GM19324 (cell line): ENCODE measurements at regions not wholly inside any gene's neighbourhood (a gene's known extent, or its start where the extent isn't known, plus 50 kb on each side); places are given as distances from the start of the nearest gene placed in this dataset.

Experiments
- ATAC-seq: cut with Tn5 transposase; IDR thresholded peaks from one replicate; pipeline ENCODE4 v1.9.1; 2021; ENCODE audit warnings: mild to moderate bottlenecking, moderate library complexity; ENCODE audit not compliant: unreplicated experiment, low FRiP score

DNA sequence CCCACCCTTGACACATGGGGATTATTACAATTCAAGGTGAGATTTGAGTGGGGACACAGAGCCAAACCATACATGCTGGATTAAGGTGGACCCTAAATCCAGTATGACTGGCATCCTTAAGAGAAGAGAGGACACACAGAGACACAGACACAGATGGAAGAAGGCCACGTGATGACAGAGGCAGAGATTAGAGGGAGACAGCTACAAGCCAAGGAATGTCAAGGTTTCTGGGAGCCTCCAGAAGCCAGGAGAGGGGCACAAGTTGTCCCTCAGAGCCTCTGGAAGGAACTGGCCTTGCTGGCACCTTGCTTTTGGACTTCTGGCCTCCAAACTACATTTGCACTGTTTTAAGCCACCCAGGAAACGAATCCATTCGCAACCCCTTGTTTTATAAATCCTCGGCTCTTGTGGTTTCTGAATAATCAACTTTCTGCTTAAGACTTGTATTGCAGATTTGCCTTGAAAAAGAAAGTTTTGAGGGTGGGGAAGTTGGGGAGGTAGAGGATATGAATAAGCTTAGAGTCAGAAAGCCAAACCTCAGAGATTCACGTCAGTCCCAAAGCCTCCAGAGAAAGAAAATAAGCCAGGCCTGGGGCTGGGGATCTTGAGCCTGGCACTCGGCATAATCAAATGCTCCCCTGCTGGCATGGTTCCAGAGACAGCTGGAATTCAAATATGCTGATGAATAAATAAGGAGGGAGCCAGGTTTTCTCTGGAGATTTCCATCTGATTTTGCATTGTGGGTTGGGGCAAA is 224.2 kb upstream of the PWP1 start:
- ATAC-seq, result no peak

GRCh38 chr12:107462428-107463332 is 222.9 kb upstream of the PWP1 start:
- ATAC-seq, result no peak

DNA sequence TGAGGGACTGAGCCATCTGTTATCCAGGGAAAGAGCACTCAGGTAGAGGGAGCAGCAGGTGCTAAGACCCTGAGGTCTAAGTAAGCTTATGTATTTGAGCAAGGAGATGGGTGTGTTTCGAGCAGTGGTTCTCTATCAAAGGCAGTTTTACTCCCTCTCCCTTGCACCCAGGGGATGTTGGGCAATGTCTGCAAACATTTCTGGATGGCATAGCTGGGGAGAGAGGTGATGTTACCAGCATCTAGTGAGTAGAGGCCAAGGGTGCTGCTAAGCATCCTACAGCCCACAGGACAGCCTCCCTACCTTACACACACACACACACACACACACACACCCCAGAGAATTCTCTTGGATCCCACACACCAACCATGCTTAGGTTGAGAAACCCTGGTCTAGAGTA is 221.0 kb upstream of the PWP1 start:
- no peak for ATAC-seq

GRCh38 chr12:107465625-107466024 is 220.0 kb upstream of the PWP1 start:
- ATAC-seq, result no peak

DNA sequence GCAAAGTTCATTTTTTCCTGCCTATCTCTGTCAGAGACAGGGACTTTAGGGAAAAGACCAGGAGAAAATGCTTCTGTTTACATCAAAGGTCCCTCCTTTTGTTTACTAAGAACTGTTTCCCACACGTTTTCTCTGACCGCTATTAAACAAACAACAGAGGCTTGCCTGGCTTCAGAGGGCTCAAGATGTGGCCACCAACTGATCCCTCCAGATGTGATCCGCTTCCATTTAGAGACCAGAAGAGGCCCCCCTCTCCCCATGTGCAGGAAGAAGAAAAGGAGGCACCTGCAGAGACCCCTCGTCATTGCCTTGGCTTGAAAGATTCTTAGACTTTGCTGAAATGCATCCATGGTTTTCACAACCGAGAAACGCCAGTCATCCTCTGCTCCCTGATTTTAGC is 217.9 kb upstream of the PWP1 start:
- no peak for ATAC-seq

DNA sequence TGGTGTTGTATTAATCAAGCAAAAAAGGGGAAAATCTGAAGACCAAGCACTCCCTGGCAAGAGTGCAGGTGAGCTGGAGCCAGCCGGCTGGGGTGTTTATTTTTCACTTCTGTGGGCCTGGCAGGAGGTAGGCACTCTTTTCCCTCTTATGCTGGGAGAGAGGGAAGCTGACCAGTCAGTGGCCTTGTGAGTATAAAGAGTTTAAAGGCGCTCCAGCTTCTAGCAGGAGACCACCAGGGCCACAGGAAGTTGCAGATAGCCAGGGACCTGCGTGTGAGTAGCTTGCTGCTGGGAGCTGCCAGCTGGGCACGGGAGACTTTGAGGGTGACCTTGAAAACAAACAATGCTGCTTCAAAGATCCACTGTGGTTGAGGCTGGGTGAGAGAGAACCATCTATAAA is 217.4 kb upstream of the PWP1 start:
- no peak for ATAC-seq

- no peak for ATAC-seq
These were observed 216.6 kb upstream of the PWP1 start for GRCh38 chr12:107469011-107469410.

DNA sequence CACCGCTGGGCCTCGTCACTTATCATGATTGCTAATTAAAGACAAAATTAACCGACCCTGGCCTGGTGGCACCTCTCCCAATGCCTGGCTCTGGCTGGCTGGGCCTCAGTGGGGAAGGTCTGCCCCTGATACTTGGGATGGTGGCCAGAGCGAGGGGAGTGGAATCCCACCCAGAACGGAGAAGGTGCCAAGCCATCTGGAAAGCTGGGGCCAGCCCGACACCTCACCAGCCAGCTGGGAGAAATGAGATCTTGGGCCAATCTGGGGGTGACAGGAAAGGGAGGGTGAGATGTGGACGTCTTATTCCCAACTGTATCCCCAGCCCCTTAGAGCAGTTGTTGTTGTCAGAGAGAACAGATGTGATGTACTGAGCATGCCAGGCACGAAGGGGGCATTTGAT is 215.0 kb upstream of the PWP1 start:
- no peak for ATAC-seq

DNA sequence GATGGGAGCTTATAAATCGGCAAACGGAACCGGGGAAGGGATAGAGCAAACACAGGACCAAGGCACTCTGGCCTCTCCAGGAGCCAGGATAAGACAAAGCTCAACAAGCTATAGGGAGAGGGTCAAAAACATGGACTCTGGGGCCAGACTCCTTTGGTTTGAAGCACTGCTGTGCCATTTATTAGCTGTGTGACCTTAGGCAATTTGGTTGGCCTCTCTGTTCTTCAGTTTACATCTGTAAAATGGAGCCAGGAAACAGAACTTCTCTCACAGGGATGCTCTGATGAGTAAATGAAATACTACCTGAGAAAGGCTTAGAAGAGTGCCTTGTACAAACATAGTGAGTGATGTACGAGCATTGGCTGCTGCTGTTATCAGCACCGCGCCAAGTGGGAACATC is 213.3 kb upstream of the PWP1 start:
- no peak for ATAC-seq

GRCh38 chr12:107474099-107474498 is 211.5 kb upstream of the PWP1 start:
- no peak for ATAC-seq

DNA sequence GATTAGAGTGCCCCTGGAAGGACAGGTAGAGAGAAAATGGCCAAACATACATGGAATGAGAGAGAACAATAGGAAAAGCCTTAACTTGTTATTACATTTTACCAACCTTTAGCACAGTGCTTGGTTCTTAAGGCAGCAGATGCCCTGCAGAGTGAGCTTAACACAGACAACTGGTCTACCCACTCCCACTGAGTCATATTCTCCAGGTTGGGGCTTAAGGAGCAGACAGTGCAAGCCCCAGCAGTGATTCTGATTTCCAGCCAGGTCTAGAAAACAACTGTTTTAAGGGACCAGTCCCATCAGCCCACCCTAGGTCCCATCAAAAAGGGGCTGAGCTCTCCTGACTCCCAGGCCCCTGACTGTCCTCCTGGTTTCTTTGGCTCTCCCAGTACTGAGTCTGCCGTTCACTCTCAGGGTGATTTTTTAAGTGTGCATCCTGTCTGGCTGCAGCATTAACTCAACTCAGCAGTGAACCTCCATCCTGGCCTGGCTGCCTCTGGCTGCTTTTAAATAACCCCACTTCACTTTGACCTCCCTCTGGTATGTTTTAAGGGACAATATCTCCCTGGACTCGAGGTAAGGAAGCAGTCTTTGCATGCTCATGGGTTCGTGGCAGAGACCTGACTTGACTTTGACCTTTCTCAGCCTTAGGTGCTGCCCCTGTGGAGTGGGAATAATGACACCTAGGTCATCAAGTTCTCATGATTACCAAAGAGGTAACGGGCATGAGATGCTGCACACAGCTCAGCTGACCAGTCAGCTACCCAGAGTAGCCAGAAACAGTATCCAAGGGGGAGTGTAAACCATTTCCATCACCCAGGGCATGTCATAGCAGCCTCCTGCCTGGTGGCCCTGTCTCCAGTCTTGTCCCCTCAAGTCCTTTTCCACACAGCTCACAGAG is 210.7 kb upstream of the PWP1 start:
- ATAC-seq, result no peak

DNA sequence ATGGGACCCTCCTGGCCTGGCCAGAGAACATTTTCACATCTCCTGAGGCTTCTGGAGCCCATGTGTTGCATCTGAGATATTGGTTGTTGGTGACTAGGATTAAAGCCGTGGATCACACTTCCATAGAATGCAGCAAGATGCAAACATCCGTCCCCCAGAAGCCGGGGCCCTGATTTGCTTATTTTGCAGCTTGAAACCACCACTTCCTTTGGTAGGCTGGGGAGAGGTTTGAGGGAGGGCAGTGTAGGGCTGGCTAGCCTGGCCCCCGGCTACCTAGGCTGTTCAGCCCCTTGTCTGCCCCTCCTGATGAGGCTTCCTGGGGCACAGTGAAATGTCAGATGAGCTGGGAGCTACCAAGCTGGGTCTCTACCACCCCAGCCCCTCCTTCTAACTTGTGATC is 209.7 kb upstream of the PWP1 start:
- no peak for ATAC-seq

DNA sequence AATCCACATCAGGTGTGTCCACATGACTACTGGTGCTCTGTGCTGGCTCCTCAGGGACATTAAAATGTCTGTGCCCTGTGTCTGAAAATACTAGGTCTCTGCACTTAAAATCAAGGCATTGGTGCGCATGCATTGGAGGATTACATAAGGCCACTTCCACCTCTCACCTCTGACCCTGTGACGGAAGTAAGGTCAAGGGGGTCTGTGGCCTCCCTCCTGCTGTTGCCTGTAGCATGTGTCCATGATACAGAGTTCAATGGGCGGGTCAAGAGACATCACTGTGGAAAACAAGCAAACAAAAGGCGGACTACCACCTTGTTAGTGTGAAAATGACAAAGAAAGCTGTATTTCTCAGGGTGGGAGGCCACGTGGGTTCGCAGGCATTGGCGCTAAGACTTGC is 208.6 kb upstream of the PWP1 start:
- ATAC-seq, result no peak

GRCh38 chr12:107477947-107478610 is 207.5 kb upstream of the PWP1 start:
- ATAC-seq, result no peak

DNA sequence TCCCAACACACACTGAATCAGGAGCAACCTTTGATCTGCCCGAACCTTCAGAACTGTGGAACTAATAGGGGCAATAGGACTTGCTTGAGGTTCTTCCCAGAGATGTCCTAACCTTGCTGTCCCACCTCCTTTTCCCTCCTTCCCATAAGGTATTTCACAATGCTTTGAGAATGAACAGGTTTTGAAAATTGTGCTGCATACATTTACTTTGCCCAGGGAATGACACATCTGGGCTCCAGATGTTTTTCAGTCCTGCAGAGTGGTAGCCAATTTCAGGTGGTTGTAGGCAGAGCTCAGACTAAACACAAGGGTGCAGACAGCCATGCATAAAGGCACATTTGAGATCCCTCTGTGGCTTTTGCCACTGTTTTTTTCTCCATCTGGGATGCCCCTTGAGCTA is 206.7 kb upstream of the PWP1 start:
- no peak for ATAC-seq

GRCh38 chr12:107480836-107481608 is 204.6 kb upstream of the PWP1 start:
- ATAC-seq, result no peak

GRCh38 chr12:107484230-107484629 is 201.4 kb upstream of the PWP1 start:
- ATAC-seq, result no peak

DNA sequence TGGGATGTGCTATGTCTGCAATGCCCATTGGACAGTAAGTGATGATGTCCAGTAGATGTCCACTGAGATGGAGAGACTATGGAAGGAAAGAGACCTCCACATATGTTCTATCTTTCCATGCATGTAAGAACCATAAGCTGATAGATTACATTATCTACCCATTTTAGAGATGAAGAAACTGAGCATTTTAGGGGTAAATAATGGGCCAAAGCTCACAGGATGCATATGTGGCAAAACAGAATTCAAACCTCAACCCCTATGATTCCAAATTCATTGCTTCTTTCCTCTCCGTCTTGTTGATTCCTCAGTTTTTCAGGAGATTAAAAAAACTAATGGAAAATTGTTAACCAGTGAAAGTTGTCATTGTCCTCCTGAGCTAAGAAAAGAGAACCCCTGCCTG is 200.7 kb upstream of the PWP1 start:
- ATAC-seq, result no peak

DNA sequence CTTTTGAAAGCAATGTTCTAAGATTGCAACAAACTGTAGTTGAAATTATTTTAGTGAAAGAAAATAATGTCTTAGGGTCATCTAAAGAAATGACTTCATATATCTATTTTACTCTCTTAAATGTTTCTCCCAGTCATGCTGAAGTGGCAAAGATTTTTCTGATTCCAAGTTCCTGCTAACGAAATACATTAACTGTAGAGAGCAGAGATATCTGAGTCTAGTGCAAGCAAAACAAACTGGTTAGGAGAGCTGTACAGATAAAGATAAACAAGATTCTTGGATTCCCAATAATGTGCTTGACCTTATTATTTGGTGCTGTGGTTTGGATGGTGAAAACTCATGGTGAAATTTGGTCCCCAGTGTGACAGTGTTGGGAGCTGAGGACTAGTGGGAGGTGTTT is 199.9 kb upstream of the PWP1 start:
- no peak for ATAC-seq
